ENCODE measurements at regions not wholly inside any gene's neighbourhood (a gene's known extent, or its start where the extent isn't known, plus 50 kb on each side); places are given as distances from the start of the nearest gene placed in this dataset.

GRCh38 chr3:105101603-105102002 is 265.1 kb upstream of the ALCAM start:
- TF ChIP-seq POLR2A (IDR thresholded peaks at IDR 0.05) (no peak), CTCF (IDR thresholded peaks at IDR 0.05) (no peak)
